ENCODE measurements at regions not wholly inside any gene's neighbourhood (a gene's known extent, or its start where the extent isn't known, plus 50 kb on each side); places are given as distances from the start of the nearest gene placed in this dataset.

GRCh38 chr2:56613920-56614319 lies 430.1 kb downstream of the CCDC85A start:
- Mint-ChIP-seq H3K4me3 (no peak overlapping the region), H3K4me1 (peaks cover 8 to 9% of the 10 kb centered on the region in 2 experiments; a peak in 3 of 4 replicates), H3K9me3 (peaks cover 8% of the 10 kb centered on the region in 2 experiments; a peak in 3 of 5 replicates), H3K27ac (no peak overlapping the region), H3K36me3 (ENCODE audit: insufficient read depth in 1 of 3, low read depth in 3 of 3) (no peaks in the 10 kb centered on the region; a peak in 2 of 7 replicates), H3K27me3 (ENCODE audit: low read depth) (0 out of 2 replicates have a peak, but pooled peaks cover 2% of the 10 kb centered on the region)
- H2BK20ac ChIP-seq (ENCODE audit: low read depth, low read length, poor library complexity, severe bottlenecking) = no peak overlapping the region
- H4K8ac ChIP-seq (replicated peaks; ENCODE audit: insufficient read length, low read depth, low read length) = no peak overlapping the region
- H3K9ac ChIP-seq (ENCODE audit: extremely low read depth, insufficient read length, low read length) = no peak overlapping the region
- H3K18ac ChIP-seq (ENCODE audit: insufficient read length, low read depth, low read length) = no peak overlapping the region
- no CpG with 5 or more reads among the region's 1 CpG for WGBS (ENCODE audit: extremely low coverage, insufficient read length, low lambda C conversion rate)
- no peaks in the 10 kb centered on the region for H3K9me3 ChIP-seq (ENCODE audit: control insufficient read depth, low read depth, low read length)
- H3T11ph ChIP-seq (ENCODE audit: low read length) = no peak overlapping the region
- H2BK5ac ChIP-seq (ENCODE audit: insufficient read length, low read length) = no peak overlapping the region
- H2BK12ac ChIP-seq (ENCODE audit: insufficient read length, low read depth, low read length) = no peak overlapping the region
- no peak overlapping the region for H2AK5ac ChIP-seq (ENCODE audit: insufficient read length, low read length)
- no peaks in the 10 kb centered on the region for H3K27me3 ChIP-seq (ENCODE audit: insufficient read depth, low read length)
- H3K56ac ChIP-seq (ENCODE audit: insufficient read length, low read depth, low read length) = no peak overlapping the region
- no peaks in the 10 kb centered on the region for H3K79me2 ChIP-seq (ENCODE audit: insufficient read depth, low read length)
- no peak overlapping the region for H3K4me2 ChIP-seq (ENCODE audit: insufficient read depth, insufficient read length, low read length)
- no peak overlapping the region for H3K4ac ChIP-seq (ENCODE audit: low read depth, low read length)
- no peaks in the 10 kb centered on the region for H3K79me1 ChIP-seq (ENCODE audit: insufficient read depth, low read depth, low read length, poor library complexity, severe bottlenecking)
- H4K5ac ChIP-seq (ENCODE audit: insufficient read length, low read depth, low read length) = no peak overlapping the region
- no peak overlapping the region for H3K27ac ChIP-seq (ENCODE audit: insufficient read length, low read depth, low read length)
- H3K14ac ChIP-seq (ENCODE audit: insufficient read depth, low read length) = no peak overlapping the region
- no peak overlapping the region for H4K91ac ChIP-seq (ENCODE audit: insufficient read length, low read depth, low read length)
- no peaks in the 10 kb centered on the region for H3K4me1 ChIP-seq (ENCODE audit: insufficient read depth, low read length)
- H4K20me1 ChIP-seq (ENCODE audit: control insufficient read depth, insufficient read depth, insufficient read length) = no peaks in the 10 kb centered on the region
- H2BK15ac ChIP-seq (ENCODE audit: low read depth, low read length) = no peak overlapping the region
- no peak for DNase-seq
- no peaks in the 10 kb centered on the region for H3K23me2 ChIP-seq (ENCODE audit: insufficient read length, low read depth, low read length, poor library complexity, severe bottlenecking)
- no peak overlapping the region for H2BK120ac ChIP-seq (ENCODE audit: low read depth, low read length, poor library complexity, severe bottlenecking)
- TF ChIP-seq CTCF (conservative IDR thresholded peaks at IDR 0.05) = no peak
- no peak overlapping the region for H2AFZ ChIP-seq (ENCODE audit: low read length)
- no peak overlapping the region for H3K23ac ChIP-seq (ENCODE audit: insufficient read length, low read depth, low read length)

All from H9 (cell line).